Breast epithelium (tissue), 4 donors: ENCODE measurements at regions not wholly inside any gene's neighbourhood (a gene's known extent, or its start where the extent isn't known, plus 50 kb on each side); places are given as distances from the start of the nearest gene placed in this dataset.

Experiments
- DNase-seq, 2 donors: peaks; one replicate each; pipeline ENCODE4 v3.0.0-alpha.2; 2019; ENCODE audit warnings: low spot score in 2 of 2
- H3K27ac ChIP-seq, 2 donors: fragments of 200-600 bp; sonication (generic) in 1 of 2; one replicate each; pipeline ENCODE4 v1.5.1; 2016 to 2019; ENCODE audit warnings: mild to moderate bottlenecking in 1 of 2
- H3K27me3 ChIP-seq, 2 donors: fragments of 200-600 bp; sonication (generic) in 1 of 2; one replicate each; pipeline versions ENCODE4 v1.5.1 to v1.6.0; 2017 to 2019; ENCODE audit warnings: control low read depth in 1 of 2, mild to moderate bottlenecking in 1 of 2
- H3K36me3 ChIP-seq: fragments of 200-600 bp; one replicate; pipeline ENCODE4 v1.5.1; 2019
- H3K4me1 ChIP-seq, 2 donors: fragments of 200-600 bp; sonication (generic); one replicate each; pipeline ENCODE4 v1.5.1; 2016 to 2019; ENCODE audit warnings: control low read depth in 1 of 2
- H3K4me3 ChIP-seq, 3 donors: fragments of 200-600 bp; sonication (generic); 1 replicate in 2 of 3; 2 replicates in 1 of 3; pipeline ENCODE4 v1.5.1; 2016 to 2019; ENCODE audit warnings: mild to moderate bottlenecking in 3 of 3, moderate library complexity in 2 of 3
- H3K9me3 ChIP-seq, 2 donors: fragments of 200-600 bp; sonication (generic) in 1 of 2; one replicate each; pipeline ENCODE4 v1.5.1; 2016 to 2019; ENCODE audit warnings: control low read depth in 1 of 2
- CTCF ChIP-seq, 3 donors: fragments of 450-650 bp; IDR thresholded peaks; one replicate each; pipeline ENCODE4 v1.5.1; 2016 to 2017; ENCODE audit warnings: antibody characterized with exemption in 3 of 3, mild to moderate bottlenecking in 3 of 3, moderate library complexity in 3 of 3
- POLR2A ChIP-seq: fragments of 450-650 bp; IDR thresholded peaks from one replicate; pipeline ENCODE4 v1.6.1; 2016; ENCODE audit warnings: antibody characterized with exemption, mild to moderate bottlenecking, moderate library complexity
- POLR2AphosphoS5 ChIP-seq, 3 donors: sonication (generic); formaldehyde crosslinking; IDR thresholded peaks; one replicate each; pipeline ENCODE4 v1.6.1; 2017; ENCODE audit warnings: antibody characterized with exemption in 3 of 3
- intact Hi-C: fragments of 100-400 bp; cut with DNase I; formaldehyde crosslinking; loops from one replicate; pipeline ENCODE4 v1.15.1; 2023; ENCODE audit warnings: low total_unique reads

- no peaks in the 10 kb centered on the region for H3K36me3 ChIP-seq
- no peak overlapping the region for H3K4me3 ChIP-seq
- DNase-seq: no peak
- no peaks in the 10 kb centered on the region for H3K27me3 ChIP-seq
- intact Hi-C loops: loop anchor here (1.0 kb wide), 1 partner anchor 14 kb away; no protein-coding TSS in a partner anchor
- H3K9me3 ChIP-seq: peaks cover 0 to 3% of the 10 kb centered on the region in 2 donors
- H3K4me1 ChIP-seq: no peaks in the 10 kb centered on the region
- H3K27ac ChIP-seq: no peak overlapping the region
- TF ChIP-seq POLR2AphosphoS5 (IDR thresholded peaks at IDR 0.05) (no peak), CTCF (IDR thresholded peaks at IDR 0.05) (no peak), POLR2A (no peak)
Measured at GRCh38 chr7:68235937-68236336, 1239.3 kb downstream of the TYW1 start.

GRCh38 chr7:68238204-68238805 lies 1241.7 kb downstream of the TYW1 start:
- no peak for DNase-seq
- Histone ChIP-seq H3K27me3 (no peaks in the 10 kb centered on the region), H3K4me1 (no peaks in the 10 kb centered on the region), H3K27ac (no peak overlapping the region), H3K9me3 (peaks cover 0 to 11% of the 10 kb centered on the region in 2 donors), H3K36me3 (no peaks in the 10 kb centered on the region), H3K4me3 (no peak overlapping the region)
- intact Hi-C loops: no loop called here
- no peak for TF ChIP-seq CTCF (IDR thresholded peaks at IDR 0.05)
- TF ChIP-seq POLR2A: no peak
- TF ChIP-seq POLR2AphosphoS5 (IDR thresholded peaks at IDR 0.05): no peak

- Histone ChIP-seq H3K27me3 (no peaks in the 10 kb centered on the region), H3K4me3 (no peak overlapping the region), H3K36me3 (no peaks in the 10 kb centered on the region), H3K4me1 (no peaks in the 10 kb centered on the region), H3K9me3 (peaks cover 0 to 11% of the 10 kb centered on the region in 2 donors), H3K27ac (no peak overlapping the region)
- DNase-seq: no peak
- TF ChIP-seq POLR2A: no peak
- TF ChIP-seq CTCF (IDR thresholded peaks at IDR 0.05): no peak
- no peak for TF ChIP-seq POLR2AphosphoS5 (IDR thresholded peaks at IDR 0.05)
- intact Hi-C loops: no loop called here
Measured at GRCh38 chr7:68243128-68243527, 1246.5 kb downstream of the TYW1 start.

- Histone ChIP-seq H3K4me3 (no peak overlapping the region), H3K27ac (no peak overlapping the region), H3K9me3 (peaks cover 0 to 11% of the 10 kb centered on the region in 2 donors), H3K36me3 (no peaks in the 10 kb centered on the region), H3K4me1 (no peaks in the 10 kb centered on the region), H3K27me3 (no peaks in the 10 kb centered on the region)
- no peak for TF ChIP-seq CTCF (IDR thresholded peaks at IDR 0.05)
- TF ChIP-seq POLR2A: no peak
- TF ChIP-seq POLR2AphosphoS5 (IDR thresholded peaks at IDR 0.05): no peak
- intact Hi-C loops: no loop called here
- DNase-seq: no peak
Measured at GRCh38 chr7:68244389-68244788, 1247.8 kb downstream of the TYW1 start.

GRCh38 chr7:68245688-68246087 lies 1249.1 kb downstream of the TYW1 start:
- H3K4me3 ChIP-seq: no peak overlapping the region
- TF ChIP-seq POLR2AphosphoS5 (IDR thresholded peaks at IDR 0.05) (no peak), CTCF (IDR thresholded peaks at IDR 0.05) (no peak), POLR2A (no peak)
- H3K27ac ChIP-seq: no peak overlapping the region
- no peaks in the 10 kb centered on the region for H3K27me3 ChIP-seq
- H3K36me3 ChIP-seq: no peaks in the 10 kb centered on the region
- no peak for DNase-seq
- H3K4me1 ChIP-seq: no peaks in the 10 kb centered on the region
- intact Hi-C loops: no loop called here
- peaks cover 0 to 11% of the 10 kb centered on the region in 2 donors for H3K9me3 ChIP-seq
